ENCODE measurements at regions not wholly inside any gene's neighbourhood (a gene's known extent, or its start where the extent isn't known, plus 50 kb on each side); places are given as distances from the start of the nearest gene placed in this dataset.

GRCh38 chr14:65849091-65849490 lies 436.6 kb downstream of the FUT8 start:
- TF ChIP-seq POLR2AphosphoS5 (IDR thresholded peaks at IDR 0.05; ENCODE audit: low read depth, low read length) = no peak
- no peak for TF ChIP-seq CTCF (IDR thresholded peaks at IDR 0.05)
- TF ChIP-seq SIN3A (IDR thresholded peaks at IDR 0.05; ENCODE audit: borderline replicate concordance, low read depth, low read length) = no peak
- no peak for TF ChIP-seq MXI1 (IDR thresholded peaks at IDR 0.05; ENCODE audit: low read depth, low read length)
- no peak for TF ChIP-seq TAF1 (IDR thresholded peaks at IDR 0.05; ENCODE audit: borderline replicate concordance, low read depth, low read length)
- TF ChIP-seq REST (IDR thresholded peaks at IDR 0.05; ENCODE audit: low read depth, low read length) = no peak
- TF ChIP-seq ZBTB33 (IDR thresholded peaks at IDR 0.05; ENCODE audit: borderline replicate concordance, low read depth) = no peak
- no peak for TF ChIP-seq EP300 (IDR thresholded peaks at IDR 0.05; ENCODE audit: borderline replicate concordance in 1 of 2, low read depth in 1 of 2, low read length in 1 of 2)
- TF ChIP-seq EZH2phosphoT487 (IDR thresholded peaks at IDR 0.05; ENCODE audit: borderline replicate concordance, low read depth) = no peak
- TF ChIP-seq FOXJ3 (CRISPR knock-in tag; IDR thresholded peaks at IDR 0.05) = no peak
- TF ChIP-seq USF2 (IDR thresholded peaks at IDR 0.05; ENCODE audit: borderline replicate concordance, low read depth, low read length) = no peak
- no peak for TF ChIP-seq MAX (IDR thresholded peaks at IDR 0.05; ENCODE audit: low read depth)
- TF ChIP-seq SMC3 (IDR thresholded peaks at IDR 0.05; ENCODE audit: low read depth, low read length) = no peak

Data from SK-N-SH (cell line).